ENCODE measurements at regions not wholly inside any gene's neighbourhood (a gene's known extent, or its start where the extent isn't known, plus 50 kb on each side); places are given as distances from the start of the nearest gene placed in this dataset.

- Histone ChIP-seq H3K36me3 (no peaks in the 10 kb centered on the region), H3K4me1 (peaks cover 0 to 38% (median 13%) of the 10 kb centered on the region in 6 donors), H3K27ac (no peak overlapping the region), H3K27me3 (replicated peaks in 1 of 7) (no peaks in the 10 kb centered on the region), H3K9me3 (no peaks in the 10 kb centered on the region), H3K4me3 (no peak overlapping the region)
- no peak for DNase-seq
- 35 to 70% (median 49%) methylated on average over 1 of the region's 1 CpG for WGBS, 5 donors
- intact Hi-C loops (cut with DNase I; ENCODE audit: low total_unique reads), result no loop called here
- TF ChIP-seq POLR2AphosphoS5 (IDR thresholded peaks at IDR 0.05), result no peak
- no peak for TF ChIP-seq POLR2A (IDR thresholded peaks at IDR 0.05)
- TF ChIP-seq, protein P1, sequence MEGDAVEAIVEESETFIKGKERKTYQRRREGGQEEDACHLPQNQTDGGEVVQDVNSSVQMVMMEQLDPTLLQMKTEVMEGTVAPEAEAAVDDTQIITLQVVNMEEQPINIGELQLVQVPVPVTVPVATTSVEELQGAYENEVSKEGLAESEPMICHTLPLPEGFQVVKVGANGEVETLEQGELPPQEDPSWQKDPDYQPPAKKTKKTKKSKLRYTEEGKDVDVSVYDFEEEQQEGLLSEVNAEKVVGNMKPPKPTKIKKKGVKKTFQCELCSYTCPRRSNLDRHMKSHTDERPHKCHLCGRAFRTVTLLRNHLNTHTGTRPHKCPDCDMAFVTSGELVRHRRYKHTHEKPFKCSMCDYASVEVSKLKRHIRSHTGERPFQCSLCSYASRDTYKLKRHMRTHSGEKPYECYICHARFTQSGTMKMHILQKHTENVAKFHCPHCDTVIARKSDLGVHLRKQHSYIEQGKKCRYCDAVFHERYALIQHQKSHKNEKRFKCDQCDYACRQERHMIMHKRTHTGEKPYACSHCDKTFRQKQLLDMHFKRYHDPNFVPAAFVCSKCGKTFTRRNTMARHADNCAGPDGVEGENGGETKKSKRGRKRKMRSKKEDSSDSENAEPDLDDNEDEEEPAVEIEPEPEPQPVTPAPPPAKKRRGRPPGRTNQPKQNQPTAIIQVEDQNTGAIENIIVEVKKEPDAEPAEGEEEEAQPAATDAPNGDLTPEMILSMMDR (IDR thresholded peaks at IDR 0.05 in 8 of 11, conservative IDR thresholded peaks at IDR 0.05 in 3 of 11), result no peak
Measured at GRCh38 chr10:43976292-43976691, 327.6 kb upstream of the ZNF32 start.

DNA sequence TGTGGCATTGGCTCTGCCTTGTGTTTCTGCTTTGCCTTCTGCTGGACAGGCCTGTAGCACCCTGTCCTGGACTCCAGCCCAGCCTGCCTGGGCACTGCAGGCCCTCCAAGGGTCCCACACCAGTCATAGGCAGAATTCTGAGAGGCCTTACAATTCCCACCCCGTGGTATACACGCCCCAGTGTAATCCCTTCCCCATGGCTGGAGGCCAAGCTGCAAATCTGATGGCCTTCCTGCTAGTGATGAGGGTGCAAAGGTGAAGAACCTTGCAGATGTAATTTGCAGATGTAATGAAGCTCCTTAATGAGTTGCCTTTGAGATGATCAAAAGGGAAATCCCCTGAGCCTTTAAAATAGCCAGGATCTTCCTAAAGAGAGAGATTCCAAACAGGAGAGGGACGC lies 325.1 kb upstream of the ZNF32 start:
- no peak for DNase-seq
- peaks cover 0 to 15% (median 3%) of the 10 kb centered on the region in 6 donors for H3K4me1 ChIP-seq
- no peaks in the 10 kb centered on the region for H3K9me3 ChIP-seq
- no peak overlapping the region for H3K27ac ChIP-seq
- intact Hi-C loops (cut with DNase I; ENCODE audit: low total_unique reads), result no loop called here
- TF ChIP-seq, protein P1 (IDR thresholded peaks at IDR 0.05 in 8 of 11, conservative IDR thresholded peaks at IDR 0.05 in 3 of 11), result no peak
- TF ChIP-seq POLR2A (IDR thresholded peaks at IDR 0.05), result no peak
- TF ChIP-seq POLR2AphosphoS5 (IDR thresholded peaks at IDR 0.05), result no peak
- no peak overlapping the region for H3K4me3 ChIP-seq
- peaks cover 0 to 11% (median 0%) of the 10 kb centered on the region in 7 donors for H3K27me3 ChIP-seq (replicated peaks in 1 of 7)
- no peaks in the 10 kb centered on the region for H3K36me3 ChIP-seq
- 58 to 79% (median 73%) methylated on average over 3 of the region's 3 CpGs for WGBS, 5 donors

DNA sequence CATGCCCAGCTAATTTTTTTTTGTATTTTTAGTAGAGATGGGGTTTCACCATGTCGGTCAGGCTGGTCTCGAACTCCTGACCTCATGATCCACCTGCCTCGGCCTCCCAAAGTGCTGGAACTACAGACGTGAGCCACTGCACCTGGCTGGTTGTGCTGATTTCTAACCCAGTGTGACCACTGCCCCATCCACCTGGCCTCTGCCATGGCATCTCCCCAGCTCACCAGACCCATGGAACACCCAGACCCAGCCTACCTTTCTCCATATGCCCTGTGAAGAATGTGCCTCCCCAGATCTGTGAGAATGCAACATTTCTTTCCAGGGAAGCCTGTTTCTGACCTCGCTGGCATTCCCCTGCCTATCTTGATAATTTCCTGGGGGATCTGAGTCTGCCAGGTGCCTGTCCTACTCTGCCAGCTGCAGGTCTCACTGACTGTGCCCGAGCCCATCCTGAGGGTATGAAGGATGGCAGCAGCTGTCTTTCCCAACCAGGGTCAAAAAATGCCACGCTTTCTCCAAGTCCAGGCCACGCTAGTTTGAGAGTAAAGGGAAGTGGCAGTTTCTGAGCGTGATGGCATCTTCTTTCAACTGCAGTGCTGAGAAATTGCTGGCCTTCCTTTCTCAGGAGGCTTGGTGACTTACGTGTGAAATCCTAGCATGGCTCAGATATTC lies 324.4 kb upstream of the ZNF32 start:
- Histone ChIP-seq H3K4me1 (peaks cover 0 to 9% (median 3%) of the 10 kb centered on the region in 6 donors), H3K9me3 (no peaks in the 10 kb centered on the region), H3K4me3 (no peak overlapping the region), H3K27ac (no peak overlapping the region), H3K27me3 (replicated peaks in 1 of 7) (peaks cover 0 to 11% (median 0%) of the 10 kb centered on the region in 7 donors), H3K36me3 (no peaks in the 10 kb centered on the region)
- 87 to 93% (median 91%) methylated on average over 9 to 10 of the region's 10 CpGs for WGBS, 5 donors
- DNase-seq, result peak; percentile 35
- TF ChIP-seq POLR2AphosphoS5 (IDR thresholded peaks at IDR 0.05), result no peak
- no peak for TF ChIP-seq POLR2A (IDR thresholded peaks at IDR 0.05)
- TF ChIP-seq, protein P1 (IDR thresholded peaks at IDR 0.05 in 8 of 11, conservative IDR thresholded peaks at IDR 0.05 in 3 of 11), result no peak
- intact Hi-C loops (cut with DNase I; ENCODE audit: low total_unique reads), result no loop called here

GRCh38 chr10:43971981-43972380 lies 323.3 kb upstream of the ZNF32 start:
- Histone ChIP-seq H3K4me1 (peaks cover 0 to under 1% (median 0%) of the 10 kb centered on the region in 6 donors), H3K4me3 (no peak overlapping the region), H3K27ac (no peak overlapping the region), H3K36me3 (no peaks in the 10 kb centered on the region), H3K27me3 (replicated peaks in 1 of 7) (peaks cover 0 to 11% (median 0%) of the 10 kb centered on the region in 7 donors), H3K9me3 (no peaks in the 10 kb centered on the region)
- DNase-seq, result peak; percentile 63
- intact Hi-C loops (cut with DNase I; ENCODE audit: low total_unique reads), result no loop called here
- WGBS, 5 donors, result 86 to 94% (median 90%) methylated on average over 8 of the region's 8 CpGs
- TF ChIP-seq POLR2A (IDR thresholded peaks at IDR 0.05) (no peak), POLR2AphosphoS5 (IDR thresholded peaks at IDR 0.05) (no peak)
- TF ChIP-seq, protein P1 (IDR thresholded peaks at IDR 0.05 in 8 of 11, conservative IDR thresholded peaks at IDR 0.05 in 3 of 11), result no peak
